GM19328 (cell line): ENCODE measurements at regions not wholly inside any gene's neighbourhood (a gene's known extent, or its start where the extent isn't known, plus 50 kb on each side); places are given as distances from the start of the nearest gene placed in this dataset.
"Not testable (repeated sequence)": the region's sequence is repeated elsewhere in the genome, so short reads cannot be mapped to it uniquely, and the experiment has no call there.

Source experiments
- ATAC-seq: cut with Tn5 transposase; IDR thresholded peaks from one replicate; pipeline ENCODE4 v1.9.1; 2021; ENCODE audit warnings: mild to moderate bottlenecking, moderate library complexity; ENCODE audit not compliant: unreplicated experiment

- ATAC-seq = no peak
Measured at GRCh38 chr13:32828711-32829110, 187.5 kb upstream of the KL start.

- no peak for ATAC-seq
Measured at GRCh38 chr13:32829269-32829668, 187.0 kb upstream of the KL start.

- ATAC-seq = no peak
Measured at GRCh38 chr13:32829676-32830335, 186.4 kb upstream of the KL start.

GRCh38 chr13:32830336-32831031, 185.7 kb upstream of the KL start:
- ATAC-seq = no peak

DNA sequence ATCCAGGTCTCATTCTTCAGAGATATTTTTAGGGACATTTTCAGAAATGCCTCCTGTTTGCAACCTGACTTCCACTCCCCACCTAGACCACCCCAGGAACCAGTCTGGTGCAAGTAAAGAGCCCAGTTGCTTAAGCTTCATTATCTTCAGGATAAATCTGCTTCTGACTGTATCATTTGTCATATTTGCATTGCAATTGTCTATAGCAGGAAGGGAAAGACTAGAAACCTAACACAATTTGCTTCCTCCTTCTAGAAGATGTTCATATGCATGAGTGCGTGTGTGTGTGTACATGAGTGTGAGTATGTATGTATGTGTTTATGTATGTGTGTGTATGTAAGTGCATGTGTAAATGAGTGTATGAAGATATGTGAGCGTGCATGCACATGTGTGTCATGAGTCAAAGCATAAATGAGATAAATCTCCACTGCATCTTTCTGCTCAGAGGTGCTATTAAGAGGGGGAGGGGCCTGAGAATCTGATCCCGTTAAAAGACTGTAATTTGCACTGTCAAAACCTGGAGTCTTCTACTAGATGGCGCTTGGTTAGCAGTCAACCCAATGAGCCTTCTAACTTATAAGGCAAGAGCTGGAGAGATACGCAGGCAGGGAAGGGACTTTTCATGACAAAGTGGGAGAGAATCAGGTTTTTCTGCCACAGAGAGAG, 178.8 kb upstream of the KL start:
- ATAC-seq = no peak

GRCh38 chr13:32837973-32838927, 178.0 kb upstream of the KL start:
- no peak for ATAC-seq

GRCh38 chr13:32838945-32839344, 177.3 kb upstream of the KL start:
- ATAC-seq = peak; percentile 72

GRCh38 chr13:32840113-32840512, 176.1 kb upstream of the KL start:
- no peak for ATAC-seq

DNA sequence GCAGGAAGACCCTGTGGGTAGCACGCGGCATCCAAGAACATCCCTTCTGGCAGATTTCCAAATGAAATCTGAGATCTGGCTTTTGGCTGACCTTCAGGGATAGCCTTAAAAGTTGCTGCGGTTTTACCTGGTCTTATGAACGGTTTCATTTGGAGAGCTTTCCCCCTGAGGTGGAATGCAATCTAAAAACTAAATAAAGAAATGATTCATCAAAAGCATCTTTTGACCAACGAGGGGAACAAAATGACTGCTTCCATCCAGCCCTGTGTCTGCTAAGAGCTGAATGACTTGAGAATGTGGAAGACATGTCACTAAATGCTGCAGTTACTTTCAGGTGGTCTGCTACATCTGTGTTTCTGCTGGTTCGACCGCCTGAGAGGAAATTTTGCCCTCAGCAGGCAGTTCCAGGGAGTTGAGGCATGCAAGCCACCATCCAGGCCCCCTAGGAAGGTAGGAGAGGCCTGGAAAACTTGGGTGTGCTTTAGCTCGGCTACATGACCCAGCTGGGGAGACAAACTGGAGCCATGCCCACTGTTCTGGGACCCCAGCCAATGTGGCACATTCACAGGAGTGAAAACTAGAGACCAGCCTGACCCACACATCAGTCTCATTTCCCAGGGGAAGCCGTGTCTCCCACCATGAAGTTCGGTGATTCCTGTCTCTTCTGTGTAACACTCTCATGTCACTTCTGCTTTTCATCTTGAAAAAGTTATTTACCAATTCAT, 175.1 kb upstream of the KL start:
- ATAC-seq = no peak

DNA sequence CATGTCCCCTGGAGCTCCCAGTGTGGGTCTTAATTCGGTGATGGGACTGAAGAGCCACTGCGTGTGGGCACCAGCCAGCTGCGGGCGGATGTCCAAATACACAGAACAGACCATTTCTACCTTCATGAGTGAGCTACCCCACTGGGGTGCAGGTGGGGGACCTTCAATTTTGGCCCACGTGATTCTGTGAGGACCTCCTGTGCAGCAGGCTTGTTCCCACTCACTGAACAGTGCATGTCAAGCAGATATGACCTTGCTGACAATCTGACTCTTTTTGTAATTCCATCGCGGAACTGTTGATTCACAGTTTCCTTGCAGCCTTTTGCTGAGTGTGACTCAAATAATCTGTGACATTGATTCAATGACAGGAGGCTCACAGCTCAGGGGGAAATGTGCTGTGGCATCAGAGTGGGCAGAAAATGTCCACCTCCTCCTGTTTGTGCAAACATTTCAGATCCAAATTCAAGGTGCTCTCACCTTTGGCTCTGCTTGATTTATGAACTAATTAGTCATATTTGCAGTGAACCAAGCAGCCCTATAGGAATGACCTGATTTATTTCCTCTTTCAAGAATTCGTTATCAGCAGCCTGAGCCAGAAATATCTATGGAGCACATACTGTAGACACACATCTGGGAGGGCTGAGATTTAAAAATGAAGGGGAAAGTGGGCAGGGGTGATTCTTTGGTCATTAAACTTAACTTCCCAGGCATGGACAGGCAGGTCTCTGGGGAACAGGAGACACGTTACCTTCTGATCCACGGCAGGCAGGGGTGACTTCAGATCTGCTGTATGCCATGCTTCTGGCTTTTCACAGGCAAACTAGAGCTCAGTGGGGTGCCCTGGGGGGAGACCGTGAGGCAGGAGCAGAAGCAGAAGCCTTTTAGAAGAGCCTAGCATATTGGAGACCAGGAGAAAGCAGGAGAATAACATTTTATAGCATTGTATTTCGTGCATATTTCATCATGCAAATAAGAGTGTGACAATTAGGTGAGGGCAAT, 170.0 kb upstream of the KL start:
- ATAC-seq = no peak

DNA sequence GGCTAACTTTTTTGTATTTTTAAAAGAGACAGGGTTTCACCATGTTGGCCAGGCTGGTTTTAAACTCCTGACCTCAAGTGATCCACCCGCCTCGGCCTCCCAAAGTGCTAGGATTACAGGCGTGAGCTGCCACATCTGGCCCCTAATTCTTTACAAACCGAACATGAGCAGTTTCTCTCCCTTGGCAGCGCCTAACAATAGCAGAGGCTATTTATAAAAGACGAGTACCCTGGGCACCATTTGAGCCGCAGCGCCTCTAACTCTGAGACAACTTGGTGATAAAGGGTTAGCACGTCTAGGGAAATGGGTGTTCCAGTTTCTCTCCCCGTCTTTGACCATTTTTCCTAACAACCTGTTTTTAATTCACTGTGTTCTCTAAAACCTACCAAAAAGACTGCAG, 168.2 kb upstream of the KL start:
- ATAC-seq = not testable (repeated sequence)

- ATAC-seq = no peak
Measured at GRCh38 chr13:32849369-32849768, 166.9 kb upstream of the KL start.

- no peak for ATAC-seq
Measured at GRCh38 chr13:32850316-32851052, 165.7 kb upstream of the KL start.

DNA sequence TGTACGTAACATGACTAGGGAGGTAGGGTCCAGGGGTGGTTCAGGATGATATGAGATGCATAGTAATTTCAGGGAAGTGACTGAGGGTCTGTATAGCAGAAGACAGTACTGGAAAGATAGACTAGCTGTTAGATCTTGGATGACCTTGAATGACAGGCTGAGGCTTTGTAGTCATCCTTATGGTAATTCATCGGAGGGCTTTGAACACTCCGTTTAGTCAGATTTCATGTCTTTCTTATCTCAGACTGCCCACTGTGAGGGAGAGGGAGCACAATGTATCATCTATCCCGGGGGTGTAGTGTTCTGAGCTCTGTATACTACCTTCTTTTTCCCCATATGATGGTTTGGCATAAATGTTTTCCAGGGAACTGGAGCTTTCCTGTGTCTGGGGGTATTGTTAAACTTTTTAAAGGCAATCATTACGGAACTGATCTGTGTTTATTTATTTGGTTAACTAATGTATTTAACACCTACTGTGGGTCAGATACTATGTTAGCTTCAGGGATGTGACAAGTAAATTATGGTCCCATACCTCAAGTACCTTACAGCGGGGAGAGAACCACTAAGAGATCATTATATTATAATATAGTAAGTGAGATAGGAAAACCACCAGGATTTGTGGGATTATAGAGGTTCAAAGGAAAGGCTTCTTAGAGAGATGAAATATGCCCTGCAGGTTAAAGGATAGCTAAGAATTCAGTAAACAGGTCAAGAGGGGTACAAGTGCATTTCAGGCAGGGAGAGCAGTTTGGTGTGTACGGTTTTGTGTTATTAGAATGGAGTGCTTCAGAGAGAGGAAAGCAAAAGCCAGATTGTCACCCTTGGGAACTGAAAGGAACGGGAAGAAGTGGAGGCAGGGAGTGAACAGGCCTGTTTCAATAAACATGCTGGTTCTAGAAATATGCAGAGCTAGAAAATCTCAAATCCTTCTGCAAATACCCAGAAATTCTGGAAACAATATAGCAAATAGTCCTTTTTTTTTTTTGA, 164.8 kb upstream of the KL start:
- no peak for ATAC-seq

- ATAC-seq = no peak
Measured at GRCh38 chr13:32852526-32852925, 163.7 kb upstream of the KL start.

DNA sequence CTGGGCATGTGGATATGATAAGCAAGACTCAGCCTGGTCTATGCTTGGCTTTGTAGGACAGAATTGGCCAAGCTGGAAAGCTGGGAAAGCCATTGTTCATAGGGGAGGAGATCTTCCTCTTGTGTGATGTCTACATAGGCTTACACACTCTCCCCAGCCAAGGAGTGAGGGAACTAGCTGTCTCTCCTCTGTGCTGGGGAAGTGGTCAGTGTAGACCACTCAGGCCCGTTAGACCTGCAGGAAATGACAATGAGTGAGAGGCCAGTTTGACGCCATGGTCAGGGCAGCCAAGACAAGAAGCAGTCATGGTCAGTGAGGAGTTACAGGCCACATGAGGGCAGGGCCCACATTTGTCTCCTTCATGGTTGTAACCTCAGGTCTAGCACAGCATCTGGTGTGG, 159.1 kb upstream of the KL start:
- no peak for ATAC-seq

DNA sequence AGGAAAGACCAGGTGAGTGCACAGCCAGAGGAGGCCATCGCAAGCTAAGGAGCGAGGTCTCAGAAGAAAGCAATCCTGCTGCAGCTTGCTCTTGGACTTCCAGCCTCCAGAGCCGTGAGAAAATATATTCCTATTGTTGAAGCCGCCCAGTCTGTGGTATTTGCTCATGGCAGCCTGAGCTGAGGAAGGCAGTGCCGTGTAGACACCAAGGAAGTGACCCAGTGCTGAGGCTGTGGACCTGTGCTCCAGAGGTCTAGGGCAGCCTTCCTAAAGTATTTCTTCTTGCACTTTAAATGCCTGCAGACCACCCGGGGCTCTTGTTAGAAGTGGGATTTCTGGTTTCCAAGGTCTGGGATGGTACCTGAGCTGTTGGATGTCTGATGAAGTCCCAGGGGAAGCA, 158.5 kb upstream of the KL start:
- no peak for ATAC-seq
